Inferior parietal cortex (tissue), 1 donor: ENCODE measurements at regions not wholly inside any gene's neighbourhood (a gene's known extent, or its start where the extent isn't known, plus 50 kb on each side); places are given as distances from the start of the nearest gene placed in this dataset.

Experiments
- DNase-seq: peaks from one replicate; pipeline ENCODE4 v3.0.0-alpha.2; 2016; ENCODE audit errors: extremely low spot score

DNA sequence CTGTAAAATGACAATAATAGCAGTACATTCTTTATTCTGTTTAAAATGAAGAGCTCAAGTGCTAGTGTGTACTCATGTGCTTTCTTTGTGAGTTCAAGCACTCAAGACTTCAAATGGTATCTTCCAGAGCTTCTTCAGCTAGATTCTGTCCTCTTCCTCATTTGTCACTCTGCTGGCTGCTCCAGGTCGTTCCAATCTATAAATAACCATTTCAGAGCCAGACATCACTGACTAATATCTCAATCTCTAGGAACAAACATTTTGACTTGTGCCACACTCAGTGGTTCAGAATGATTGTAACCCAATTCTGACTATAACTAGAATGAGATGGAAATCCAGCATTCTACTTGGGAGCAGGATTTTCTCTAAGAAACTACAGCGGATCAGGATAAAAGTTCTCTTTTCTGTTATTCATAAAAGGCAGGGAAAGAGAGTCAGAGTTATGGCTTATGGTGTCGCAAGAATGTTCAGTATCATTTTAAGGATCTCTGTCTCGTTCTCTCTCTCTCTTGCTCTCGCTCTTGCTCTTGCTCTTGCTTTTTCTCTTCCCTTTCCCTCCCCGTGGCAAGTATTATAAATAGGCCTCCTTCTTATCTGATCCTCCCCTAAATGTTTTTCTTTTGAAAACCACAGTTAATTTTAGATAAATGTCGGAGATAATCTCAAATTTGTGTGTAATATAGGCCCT, 116.3 kb upstream of the MAF start:
- no peak for DNase-seq

DNA sequence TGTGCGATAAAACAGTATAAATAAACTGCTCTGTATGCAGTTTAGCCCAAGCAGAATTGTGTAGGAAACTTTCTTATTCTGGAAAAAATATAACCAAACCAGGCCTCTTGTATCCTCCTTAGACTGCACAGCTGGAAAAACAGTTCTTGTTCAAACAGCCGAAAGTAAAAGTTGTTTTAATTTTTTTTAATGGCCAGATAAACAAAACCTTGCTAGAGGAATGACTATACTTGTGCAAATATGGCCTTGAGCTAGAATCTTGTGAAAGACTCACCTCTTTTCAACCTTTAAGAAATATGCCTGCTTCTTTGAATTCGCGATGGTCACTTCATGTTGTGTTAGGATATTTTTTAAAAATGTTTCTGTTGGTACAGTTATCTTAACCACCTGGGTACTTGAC, 114.5 kb upstream of the MAF start:
- no peak for DNase-seq

DNA sequence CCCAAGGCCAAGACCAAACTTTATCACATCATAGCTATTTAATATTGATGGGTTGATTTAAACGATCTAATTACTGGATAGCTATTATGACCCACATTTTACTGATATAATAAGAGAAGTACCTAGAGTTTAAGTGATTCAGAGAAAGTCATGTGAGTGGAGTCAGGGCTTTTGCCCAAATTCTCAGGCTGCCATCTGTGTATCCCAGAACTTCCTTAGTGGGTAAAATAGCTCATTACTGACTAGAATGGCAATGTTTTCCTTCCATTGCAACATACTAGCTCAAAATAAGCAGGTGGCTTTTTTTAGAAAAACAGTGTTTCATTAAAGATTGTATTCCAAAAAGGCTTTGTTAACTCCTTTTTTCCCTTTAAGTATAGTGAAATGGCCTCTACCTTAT, 113.9 kb upstream of the MAF start:
- DNase-seq: no peak

DNA sequence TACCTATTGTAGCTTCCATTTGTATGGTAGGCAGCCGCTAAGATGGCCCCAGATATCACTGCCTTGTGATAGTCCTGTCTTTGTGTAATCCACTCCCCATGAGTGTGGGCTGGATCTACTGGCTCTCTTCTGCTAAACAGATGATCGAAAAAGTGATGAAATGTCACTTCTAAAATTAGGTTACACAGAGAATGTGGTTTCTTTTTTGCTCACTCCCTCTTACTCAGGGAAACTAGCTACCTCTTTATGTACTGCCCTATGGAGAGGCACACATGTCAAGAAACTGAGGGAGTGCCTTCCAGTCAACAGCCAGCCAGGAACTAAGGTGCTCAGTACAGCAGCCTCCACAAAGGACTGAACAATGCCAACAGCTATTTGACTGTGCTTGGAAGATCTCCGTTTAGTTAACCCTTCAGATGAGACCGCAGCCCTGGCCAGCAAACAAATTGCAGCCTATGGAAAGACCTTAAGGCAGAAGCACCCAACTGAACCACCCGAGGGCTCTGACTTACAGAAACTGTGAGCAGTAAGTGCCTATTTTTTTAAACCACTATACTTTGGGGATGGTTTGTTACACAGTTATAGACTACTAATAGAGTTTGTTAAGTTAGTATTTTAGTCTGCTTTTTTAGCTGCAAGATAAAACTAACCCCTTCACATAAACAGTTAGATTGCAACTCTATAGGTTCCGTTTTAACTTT, 113.2 kb upstream of the MAF start:
- no peak for DNase-seq

DNA sequence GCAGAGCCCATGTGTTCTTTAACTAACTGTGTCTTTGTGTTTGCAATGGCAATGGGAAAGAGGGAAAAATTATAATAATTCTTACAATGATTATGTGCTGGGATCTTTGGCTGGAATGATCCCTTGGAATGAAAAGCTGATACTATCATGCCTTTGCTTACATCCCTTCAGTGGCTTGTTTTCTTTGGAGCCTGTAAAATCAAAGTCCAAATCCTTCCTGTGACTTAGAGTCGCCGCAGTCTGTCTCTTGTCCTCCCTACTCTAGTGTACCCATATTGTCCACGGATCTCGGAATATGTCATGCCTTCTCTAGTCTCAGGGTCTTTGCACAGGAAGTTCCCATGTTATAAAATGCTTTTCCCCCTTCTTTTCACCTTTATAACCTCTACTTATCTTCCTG, 111.7 kb upstream of the MAF start:
- no peak for DNase-seq

DNA sequence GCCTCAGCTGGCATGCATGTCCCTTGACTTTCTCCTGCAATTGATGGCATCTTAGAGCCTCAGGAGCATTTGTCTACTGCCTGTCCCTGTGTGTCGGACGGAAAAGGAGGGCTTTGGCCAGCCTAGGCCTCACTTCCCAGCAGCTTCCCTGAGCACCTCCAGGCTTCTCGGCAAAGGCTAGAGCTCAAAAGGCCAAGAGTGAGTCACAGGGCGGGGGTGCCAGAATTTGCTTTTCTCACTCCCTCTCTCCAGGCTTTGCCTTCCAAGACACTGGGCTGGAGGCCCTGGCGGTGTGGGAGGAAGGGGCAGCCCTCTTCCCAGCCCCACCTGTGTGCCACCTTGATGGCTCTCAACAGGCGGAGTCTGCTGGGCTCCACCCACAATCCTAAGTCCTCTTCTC, 107.3 kb upstream of the MAF start:
- no peak for DNase-seq

DNA sequence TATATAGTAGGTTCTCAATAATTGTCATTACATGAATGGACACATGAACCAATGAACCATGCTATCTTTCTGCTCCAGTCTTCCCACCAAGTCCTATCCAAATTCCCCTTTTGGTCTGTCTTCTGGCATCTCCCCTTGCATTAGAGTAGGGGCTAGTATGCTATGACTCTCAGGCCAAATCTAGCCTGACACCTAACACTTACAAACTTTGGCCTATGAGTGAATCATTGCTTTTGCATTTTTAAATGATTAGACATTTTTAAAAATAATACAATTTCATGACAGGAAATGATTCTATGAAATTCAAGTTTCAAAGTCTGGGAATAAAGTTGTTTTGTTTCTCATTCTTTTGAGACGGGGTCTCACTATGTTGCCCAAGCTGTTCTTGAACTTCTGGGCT, 102.5 kb upstream of the MAF start:
- DNase-seq: no peak

DNA sequence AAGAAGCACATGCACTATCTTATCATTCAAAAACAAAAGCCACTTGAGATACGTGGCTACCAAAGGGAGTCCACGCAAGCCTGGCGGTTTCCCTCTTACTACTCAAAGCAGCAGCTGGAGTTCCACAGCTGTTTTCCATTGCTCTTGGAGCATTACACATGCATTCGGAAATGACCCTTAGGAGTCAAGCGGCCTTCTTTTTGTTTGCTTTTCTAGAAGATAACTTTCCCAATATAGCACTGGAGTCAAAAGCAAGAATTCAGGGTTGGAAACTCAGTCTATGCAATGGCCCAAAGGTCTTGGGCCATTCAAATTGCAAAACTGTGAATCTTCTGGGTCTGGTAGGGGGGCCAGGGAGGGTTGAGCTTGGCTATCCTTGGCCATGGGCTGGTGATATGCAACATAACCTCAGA, 97.8 kb upstream of the MAF start:
- DNase-seq: no peak

DNA sequence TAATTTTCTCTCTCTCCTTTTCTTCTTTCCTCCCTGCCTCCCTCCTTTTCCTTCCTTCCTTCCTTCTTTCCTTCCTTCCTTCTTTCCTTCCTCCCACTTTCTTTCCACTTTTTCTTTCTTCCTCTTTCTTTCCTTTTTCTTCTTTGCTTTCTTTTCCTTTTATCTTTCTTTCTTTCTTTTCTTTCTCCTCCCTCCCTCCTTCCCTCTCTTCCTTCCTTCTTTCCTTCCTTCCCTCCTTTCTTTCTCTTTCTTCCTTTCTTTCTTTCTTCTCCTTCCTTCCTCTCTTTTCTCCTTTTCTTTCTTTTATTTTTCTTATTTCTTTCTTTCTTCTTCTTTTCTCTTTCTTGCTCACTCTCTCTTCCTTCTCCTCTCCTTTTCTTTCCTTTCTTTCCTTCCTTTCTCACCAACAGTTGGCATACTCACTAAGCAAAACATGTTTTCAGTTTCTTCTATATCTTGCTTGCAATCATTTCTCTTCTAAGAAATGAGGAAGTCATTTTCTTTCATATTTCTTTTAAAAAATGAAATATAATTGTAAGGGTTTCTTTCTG, 97.1 kb upstream of the MAF start:
- DNase-seq: no peak

DNA sequence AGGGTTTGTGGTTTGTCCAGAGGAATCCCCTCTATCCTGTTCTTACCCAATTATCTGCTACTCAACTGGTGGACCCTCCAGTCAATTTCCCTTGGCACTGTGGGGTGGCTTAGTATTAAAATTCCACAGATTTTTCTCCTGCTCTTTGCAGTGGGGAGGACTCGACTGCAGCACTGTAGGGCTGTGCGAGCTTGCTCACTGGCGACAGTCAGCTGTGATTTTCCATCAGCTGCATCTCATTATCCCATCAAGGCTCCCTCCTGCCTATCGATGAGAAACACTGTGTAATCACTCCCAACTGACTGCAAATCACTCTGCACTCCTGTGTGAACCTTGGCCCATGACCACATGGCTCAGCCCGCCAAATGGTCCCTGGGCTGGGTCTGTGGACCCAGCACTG, 90.5 kb upstream of the MAF start:
- DNase-seq: no peak

DNA sequence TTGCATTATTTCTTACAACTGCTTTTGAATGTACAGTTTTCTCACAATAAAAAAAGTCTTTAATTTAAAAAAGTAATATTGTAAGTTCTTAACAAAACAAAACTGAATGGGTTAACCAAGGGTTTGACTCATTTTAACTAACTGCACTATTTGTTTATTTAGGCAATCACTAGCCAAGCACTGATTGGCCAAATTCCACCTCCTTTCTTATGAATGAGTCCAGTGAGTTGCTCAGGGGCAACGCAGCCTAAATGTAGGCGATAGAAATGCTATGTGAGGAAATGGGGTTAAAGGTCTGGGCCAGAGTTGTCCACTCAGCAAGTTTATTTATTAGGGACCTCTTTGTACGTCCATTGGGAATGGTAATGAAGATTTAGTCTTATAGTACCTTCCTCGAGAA, 89.6 kb upstream of the MAF start:
- no peak for DNase-seq

DNA sequence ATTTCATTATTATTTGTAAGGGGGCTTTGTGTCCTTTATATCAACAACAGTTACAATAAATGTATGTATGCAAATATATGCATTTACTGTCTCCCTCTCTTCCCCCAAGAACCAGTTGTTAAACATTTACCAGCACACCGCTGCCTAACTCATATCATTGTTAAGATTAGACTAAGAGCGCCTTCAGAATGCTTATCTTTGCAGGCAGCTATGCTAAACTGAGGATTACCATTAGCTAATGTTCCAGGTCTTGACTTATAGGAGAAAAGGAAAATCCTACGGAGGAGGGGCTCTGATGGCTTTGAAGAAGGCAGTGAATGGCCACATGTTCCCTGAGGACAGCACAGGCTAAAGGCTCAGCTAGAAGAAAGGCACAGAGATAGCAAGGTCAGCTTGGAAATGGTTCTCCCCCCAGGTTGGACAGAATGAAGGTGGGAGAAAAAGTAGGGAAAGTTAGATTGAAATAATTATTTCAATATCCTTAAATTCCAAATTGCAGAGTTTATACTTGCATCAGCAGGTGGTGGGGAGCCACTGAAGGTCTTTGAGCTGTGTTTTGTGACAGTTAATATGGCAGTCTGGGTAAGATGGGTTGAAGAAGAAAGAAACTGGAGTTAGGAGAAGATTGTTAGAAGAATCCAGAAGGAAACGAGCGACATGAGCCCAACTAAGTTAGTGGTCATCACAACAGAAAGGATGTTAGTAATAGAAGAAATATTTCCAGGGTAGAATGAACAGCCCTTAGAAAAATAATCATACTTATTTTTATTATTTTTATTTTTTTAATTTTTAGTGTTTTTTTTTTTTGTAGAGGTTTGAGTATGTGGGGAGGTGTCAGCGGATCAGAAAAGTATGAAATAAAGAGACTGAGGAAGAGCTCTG, 87.0 kb upstream of the MAF start:
- DNase-seq: no peak

DNA sequence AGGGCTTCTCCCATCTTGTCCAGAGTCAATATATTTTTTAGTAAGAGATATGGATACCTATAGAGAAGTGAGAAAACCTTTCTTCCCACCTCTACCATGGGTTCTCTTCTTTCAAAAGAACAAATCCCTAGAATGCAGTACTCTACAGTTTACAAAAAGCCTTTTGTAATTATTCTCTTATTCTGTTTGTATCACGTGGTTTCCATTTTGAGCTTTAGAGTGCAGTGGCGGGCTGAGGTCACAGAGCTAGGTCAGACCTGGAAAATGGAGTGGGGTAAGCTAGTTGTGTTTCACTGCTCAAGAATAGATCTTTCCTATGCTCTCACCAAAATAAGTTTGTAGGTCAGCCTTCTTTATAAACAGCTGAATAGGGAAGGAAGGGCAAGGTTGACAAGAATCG, 85.3 kb upstream of the MAF start:
- DNase-seq: no peak

DNA sequence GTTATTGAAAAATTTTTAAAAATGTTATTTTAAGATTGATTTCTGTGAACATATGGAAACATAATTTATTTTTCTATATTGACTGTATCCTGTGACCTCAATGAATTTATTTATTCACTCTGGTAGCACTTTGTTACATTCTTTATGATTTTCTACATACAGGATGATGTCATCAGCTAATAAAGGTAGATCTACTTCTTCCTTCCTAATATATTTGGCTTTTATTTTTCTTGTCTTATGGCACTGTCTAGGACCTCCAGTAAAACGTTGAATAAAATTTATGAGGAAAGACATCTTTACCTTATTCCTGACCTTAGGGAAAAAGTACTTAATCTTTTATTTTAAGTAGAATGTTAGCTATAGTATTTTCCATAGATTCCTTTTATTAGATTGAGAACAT, 78.8 kb upstream of the MAF start:
- DNase-seq: no peak

DNA sequence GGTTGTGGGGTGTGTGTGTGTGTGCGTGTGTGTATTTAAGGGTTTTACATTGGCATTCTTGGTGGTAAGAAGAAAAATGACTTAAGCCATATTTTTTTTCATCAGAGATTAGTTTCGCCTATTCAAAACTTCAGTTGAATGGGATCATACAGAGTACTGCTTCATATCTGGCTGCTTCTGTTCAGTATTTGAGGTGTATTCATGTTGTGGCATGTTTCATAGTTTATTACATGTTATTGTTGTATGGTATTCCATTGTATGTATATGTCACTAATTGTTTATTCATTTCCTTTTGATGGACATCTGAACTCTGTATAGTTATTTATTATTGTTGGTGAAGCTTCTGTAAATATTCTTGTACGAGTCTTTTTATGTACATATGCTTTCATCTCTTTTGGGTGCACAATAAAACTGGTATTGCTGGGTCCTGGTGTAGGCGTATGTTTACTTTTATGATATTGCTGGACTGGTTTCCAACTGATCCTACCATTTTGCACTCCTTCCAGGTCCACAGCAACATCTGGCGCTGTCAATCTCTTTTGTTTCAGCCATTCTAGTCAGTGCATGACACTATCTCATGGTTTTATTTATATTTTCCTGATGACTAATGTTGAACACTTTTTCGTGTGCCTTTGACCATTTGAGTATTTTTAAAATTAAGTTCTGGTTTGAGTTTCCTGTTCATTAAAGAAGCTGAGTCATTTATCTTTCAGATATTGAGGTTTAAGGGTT, 77.4 kb upstream of the MAF start:
- DNase-seq: no peak

DNA sequence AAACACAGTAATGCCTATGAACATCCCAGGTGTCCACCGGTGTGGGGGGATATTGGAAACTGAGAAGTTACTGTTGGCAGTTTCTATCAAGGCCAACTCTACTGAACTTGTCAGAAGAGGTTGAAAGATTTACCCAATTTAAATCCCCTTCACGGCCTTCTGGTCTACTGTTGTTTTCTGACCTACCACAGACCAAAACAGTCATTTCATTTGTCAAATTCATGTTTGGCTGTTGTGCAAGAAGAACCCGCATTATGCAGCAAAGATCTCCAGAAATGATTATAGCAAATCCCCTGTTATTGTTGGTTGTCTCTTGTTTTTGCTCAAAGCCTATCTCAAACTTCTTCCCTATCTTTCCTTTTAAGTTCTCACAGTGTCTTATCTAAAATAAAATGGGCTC, 73.1 kb upstream of the MAF start:
- DNase-seq: no peak

DNA sequence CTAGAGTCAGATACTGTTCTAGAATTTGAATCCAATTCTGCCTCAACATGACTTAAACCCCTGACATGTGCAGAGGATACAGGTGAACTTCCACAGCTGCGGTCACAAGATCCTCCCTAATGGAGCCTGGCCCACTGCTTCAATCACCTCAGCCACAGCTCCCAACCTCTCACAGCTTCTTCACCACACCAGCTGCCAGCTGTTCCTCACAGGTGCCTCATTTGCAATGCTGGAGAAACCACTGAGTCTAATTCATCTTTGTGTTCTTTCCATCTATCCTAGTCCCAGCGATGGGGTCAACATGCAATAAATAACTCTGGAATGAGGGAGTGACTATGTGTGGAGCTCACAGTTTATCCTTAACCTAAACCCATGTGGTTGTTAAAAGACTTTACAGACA, 72.0 kb upstream of the MAF start:
- DNase-seq: no peak

DNA sequence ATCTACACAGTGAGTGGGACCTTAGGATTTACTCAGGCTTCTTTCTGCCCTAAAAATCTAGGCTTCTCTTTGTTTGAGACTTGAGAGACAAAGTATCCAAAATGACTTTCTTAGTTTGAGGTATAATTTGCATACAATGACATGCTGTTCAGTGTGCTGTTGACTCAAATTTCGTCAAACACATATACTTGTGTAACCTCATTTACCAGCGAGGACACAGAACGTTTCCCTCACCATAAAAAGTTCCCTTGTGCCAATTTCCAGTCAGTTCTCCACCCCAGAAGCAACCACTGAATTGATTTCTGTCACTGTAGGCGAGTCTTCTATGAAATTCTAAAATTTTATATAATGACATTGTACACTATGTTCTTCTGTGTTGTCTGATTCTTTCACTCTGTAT, 68.0 kb upstream of the MAF start:
- DNase-seq: no peak

DNA sequence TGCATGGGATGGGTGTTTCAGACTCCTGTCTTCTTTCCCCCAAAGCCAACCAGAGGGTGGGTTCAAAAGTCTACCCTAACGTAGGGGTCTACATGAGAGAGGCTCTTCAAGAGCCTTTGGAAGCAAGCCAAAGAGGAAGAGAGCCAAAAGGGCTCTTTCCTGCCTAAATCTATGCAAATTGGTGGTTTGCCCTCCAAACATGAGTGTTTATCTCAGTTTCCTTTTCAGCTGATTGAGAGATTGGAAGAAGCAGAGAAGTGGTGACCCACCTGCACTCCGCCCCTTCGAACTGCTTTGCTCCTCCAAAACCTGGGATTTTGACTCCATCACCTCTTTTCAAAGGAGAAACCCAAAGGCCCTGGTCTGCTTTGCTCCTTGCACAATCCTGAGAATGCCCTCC, 65.4 kb upstream of the MAF start:
- DNase-seq: no peak

DNA sequence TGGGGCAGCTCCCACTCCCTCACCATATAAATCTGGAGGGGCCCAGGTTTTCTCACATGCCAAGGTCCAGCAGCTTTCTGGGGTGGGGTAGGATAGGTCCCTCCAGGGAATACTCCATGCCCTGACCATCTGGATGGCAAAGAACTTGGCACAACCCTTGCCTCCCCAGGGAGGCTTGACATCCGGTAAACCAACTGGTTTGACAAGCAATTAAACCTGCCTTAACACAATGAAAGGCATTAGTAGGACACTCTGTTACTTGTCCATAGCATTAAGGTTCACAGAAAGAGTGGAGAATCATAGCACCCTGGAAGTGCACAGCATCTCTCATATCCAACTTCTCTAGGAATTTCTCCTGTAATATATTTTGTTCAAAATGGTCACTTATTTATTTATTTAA, 63.9 kb upstream of the MAF start:
- DNase-seq: no peak

DNA sequence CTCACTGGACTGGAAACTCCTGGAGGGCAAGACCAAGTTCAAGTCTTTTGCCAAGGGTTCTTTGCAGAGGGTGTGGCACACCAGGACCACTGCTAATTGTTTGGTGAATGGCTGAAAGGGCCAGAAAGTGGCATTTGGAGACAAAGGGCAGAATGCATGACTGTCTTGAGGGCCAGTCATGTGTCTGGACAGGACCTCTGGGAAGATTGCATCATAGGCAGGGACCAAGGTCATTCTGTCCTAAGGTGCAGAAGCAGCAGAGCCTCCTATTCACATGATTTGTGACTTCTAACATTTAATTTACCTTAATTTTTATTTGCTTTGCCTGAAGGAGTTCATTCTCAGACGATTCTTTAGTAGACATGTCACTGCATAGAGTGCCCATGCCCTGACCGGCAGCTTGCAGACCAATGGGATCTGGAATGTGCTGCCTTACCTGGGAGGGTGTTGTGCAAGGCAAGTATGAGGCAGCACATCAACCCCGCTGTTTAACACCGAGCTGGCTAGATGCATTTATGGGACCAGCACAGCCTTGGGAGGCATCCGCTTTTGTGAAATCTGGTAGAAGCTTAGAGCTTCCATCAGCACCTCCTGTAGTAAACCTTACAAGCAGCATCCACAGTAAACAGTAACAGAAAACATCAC, 62.3 kb upstream of the MAF start:
- no peak for DNase-seq
